ENCODE measurements at regions not wholly inside any gene's neighbourhood (a gene's known extent, or its start where the extent isn't known, plus 50 kb on each side); places are given as distances from the start of the nearest gene placed in this dataset.

GRCh38 chr7:32177232-32177631 lies 107.0 kb upstream of the PDE1C start:
- DNase-seq (ENCODE audit: low read depth): no peak

- no peak for DNase-seq (ENCODE audit: low read depth)
These were observed 104.9 kb upstream of the PDE1C start for GRCh38 chr7:32175099-32175498.

GRCh38 chr7:32171248-32171647 lies 101.0 kb upstream of the PDE1C start:
- no peak for DNase-seq (ENCODE audit: low read depth)

- no peak for DNase-seq (ENCODE audit: low read depth)
These were observed 100.6 kb upstream of the PDE1C start for GRCh38 chr7:32170838-32171237.

DNA sequence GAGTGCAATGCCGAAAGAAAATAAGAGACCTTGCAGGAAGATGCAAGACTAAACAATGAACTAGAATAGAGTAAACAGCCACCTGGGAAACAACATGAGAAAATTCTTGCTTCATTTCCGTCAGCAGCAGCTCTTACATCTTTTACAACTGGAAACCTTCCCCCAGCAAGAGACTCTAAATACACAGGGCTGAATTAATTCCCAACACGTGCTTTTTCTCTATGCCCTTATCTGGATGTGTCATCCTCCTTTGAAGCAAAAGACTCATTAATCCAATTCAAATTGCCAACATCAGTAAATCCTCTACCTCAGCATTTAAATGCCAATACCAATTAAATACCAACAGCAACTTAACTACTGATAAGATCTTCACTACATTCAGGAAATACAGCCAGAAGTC lies 99.0 kb upstream of the PDE1C start:
- DNase-seq (ENCODE audit: low read depth): no peak

- DNase-seq (ENCODE audit: low read depth): no peak
These were observed 97.6 kb upstream of the PDE1C start for GRCh38 chr7:32167815-32168214.

- DNase-seq (ENCODE audit: low read depth): no peak
These were observed 97.0 kb upstream of the PDE1C start for GRCh38 chr7:32167256-32167655.

- DNase-seq (ENCODE audit: low read depth): no peak
These were observed 94.3 kb upstream of the PDE1C start for GRCh38 chr7:32164341-32164996.

- DNase-seq (ENCODE audit: low read depth): no peak
These were observed 93.7 kb upstream of the PDE1C start for GRCh38 chr7:32163896-32164295.

GRCh38 chr7:32163141-32163806 lies 93.1 kb upstream of the PDE1C start:
- no peak for DNase-seq (ENCODE audit: low read depth)

DNA sequence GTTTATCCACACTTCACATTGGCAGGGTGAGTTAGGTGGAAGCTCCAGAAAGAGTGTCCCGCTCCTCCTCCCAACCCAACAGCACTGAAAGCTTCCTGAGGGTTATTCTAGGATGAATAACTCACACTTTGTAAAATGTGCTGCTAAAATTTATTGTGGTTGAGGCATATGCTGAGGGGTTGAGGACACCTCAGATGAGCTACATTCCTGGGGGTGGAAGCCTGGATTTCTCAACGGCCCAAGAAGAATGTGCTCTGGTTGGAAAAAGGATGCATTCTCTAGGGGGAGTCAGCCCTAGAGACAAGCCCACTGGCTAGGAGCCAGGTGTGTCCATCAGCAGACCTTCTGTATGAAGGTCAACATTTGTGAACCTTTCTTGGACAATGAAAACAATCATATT lies 91.5 kb upstream of the PDE1C start:
- no peak for DNase-seq (ENCODE audit: low read depth)

GRCh38 chr7:32158751-32159745 lies 88.8 kb upstream of the PDE1C start:
- no peak for DNase-seq (ENCODE audit: low read depth)

- DNase-seq (ENCODE audit: low read depth): no peak
These were observed 87.9 kb upstream of the PDE1C start for GRCh38 chr7:32158076-32158475.

GRCh38 chr7:32155712-32156111 lies 85.5 kb upstream of the PDE1C start:
- no peak for DNase-seq (ENCODE audit: low read depth)

GRCh38 chr7:32154797-32155196 lies 84.6 kb upstream of the PDE1C start:
- DNase-seq (ENCODE audit: low read depth): no peak

DNA sequence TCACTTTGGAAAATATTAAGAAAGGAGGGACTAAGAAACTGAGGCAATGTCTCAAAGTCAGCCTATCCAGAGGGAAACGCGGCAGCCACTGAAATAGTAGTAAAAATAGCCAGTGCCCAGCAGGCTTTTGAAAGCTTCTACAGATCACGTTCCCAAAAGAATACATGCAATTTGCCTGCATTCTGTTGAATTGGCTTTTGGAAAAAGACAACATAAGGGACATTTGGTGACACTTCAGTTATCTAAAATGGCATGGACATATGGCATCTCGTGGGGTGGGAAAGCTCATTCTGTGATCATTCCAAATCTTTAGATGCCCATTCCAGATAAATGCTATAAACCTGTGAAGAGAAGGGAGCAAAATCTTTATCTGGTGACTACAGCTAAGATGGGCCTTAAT lies 82.8 kb upstream of the PDE1C start:
- no peak for DNase-seq (ENCODE audit: low read depth)

DNA sequence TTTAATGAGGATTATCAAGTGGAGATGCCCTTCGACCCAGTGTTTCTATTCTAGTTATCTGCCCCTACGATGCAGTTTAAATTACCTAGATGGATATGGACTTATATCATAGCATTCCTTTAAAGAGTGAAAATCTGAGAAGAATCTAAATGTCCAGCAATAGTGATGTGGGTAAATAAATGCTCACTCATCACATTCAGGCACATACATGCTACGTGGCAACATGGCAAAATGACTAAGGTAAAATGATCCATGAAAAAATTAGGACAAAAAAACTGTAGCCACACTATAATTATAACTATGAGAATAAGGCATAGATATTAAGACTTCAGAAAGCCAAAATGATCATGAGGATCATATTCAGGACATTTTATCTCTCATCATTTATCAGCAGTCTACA lies 82.4 kb upstream of the PDE1C start:
- no peak for DNase-seq (ENCODE audit: low read depth)

- no peak for DNase-seq (ENCODE audit: low read depth)
These were observed 80.4 kb upstream of the PDE1C start for GRCh38 chr7:32150589-32150988.

DNA sequence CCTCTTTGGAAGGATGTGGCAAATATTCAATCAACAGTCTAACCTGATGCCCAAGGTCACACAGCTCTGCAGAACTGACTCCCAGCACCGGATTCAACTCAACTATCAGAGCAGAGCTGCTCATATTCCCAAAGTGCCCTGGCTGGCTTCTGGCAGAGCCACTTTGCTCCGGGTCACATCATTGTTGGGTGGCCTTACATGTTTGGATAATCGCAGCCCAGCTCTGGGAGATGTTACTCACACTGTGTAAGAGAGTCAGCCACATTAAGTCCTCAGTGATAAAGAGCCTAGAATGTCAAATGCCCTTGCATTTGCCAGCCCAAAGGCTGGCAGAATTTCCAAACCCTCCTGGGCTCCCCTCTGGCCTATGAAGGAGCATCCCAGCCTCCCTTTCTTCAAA lies 79.8 kb upstream of the PDE1C start:
- DNase-seq (ENCODE audit: low read depth): no peak

DNA sequence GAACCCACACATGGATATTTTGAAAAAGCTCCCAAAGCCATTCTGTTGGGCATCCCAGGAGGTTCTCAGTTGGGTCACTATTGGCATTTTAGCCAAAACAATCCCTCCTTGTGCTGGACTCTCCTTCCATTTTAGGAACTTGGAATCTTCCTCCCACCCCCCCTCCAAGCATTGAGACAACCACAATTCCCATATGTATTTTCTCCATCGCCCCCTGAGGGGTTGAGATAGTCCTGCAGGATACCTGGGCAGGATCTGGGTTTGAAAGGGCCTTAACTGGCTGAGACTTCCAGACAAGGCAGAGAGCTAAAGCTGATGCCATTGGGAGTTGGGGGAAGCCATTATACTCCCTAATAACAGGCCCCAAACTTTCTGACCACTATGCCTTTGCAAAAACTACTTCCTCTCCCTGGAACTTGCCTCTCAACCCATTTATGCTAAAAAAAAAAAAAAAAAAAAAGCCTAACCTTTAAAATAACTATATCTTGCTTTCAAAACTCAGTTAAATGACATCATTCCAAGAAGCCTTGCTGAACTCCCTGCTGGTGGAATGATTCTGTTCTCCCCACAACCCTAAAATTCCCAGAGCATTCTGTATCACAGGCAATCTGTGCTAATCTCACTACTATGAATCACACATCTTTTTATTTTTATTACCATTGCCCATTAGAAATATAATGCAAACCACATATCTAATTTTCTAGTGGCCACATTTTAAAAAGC lies 77.5 kb upstream of the PDE1C start:
- DNase-seq (ENCODE audit: low read depth): no peak

GRCh38 chr7:32145911-32146310 lies 75.7 kb upstream of the PDE1C start:
- DNase-seq (ENCODE audit: low read depth): no peak

GRCh38 chr7:32144676-32145075 lies 74.5 kb upstream of the PDE1C start:
- DNase-seq (ENCODE audit: low read depth): no peak

Measured in stimulated activated CD8-positive, alpha-beta memory T cell treated with anti-CD3 and anti-CD28 coated beads, Interleukin-12 subunit alpha, Interleukin-12 subunit beta, amount 100 ng/mL, for 4 hours (primary cell).